GOT3 (cell line): ENCODE measurements at regions not wholly inside any gene's neighbourhood (a gene's known extent, or its start where the extent isn't known, plus 50 kb on each side); places are given as distances from the start of the nearest gene placed in this dataset.
"Not testable (repeated sequence)": the region's sequence is repeated elsewhere in the genome, so short reads cannot be mapped to it uniquely, and the experiment has no call there.

Source experiments
- DNase-seq: peaks from one replicate; lab custom pipeline; 2025; ENCODE audit warnings: mixed read lengths; lab: John Stamatoyannopoulos, UW

GRCh38 chr1:30527511-30528140 lies 195.8 kb downstream of the MATN1 start:
- DNase-seq: no peak

- no peak for DNase-seq
Measured at GRCh38 chr1:30526652-30527345, 196.6 kb downstream of the MATN1 start.

GRCh38 chr1:30525971-30526651 lies 197.3 kb downstream of the MATN1 start:
- no peak for DNase-seq

GRCh38 chr1:30525631-30525970 lies 197.8 kb downstream of the MATN1 start:
- no peak for DNase-seq

- no peak for DNase-seq
Measured at GRCh38 chr1:30524840-30525617, 198.4 kb downstream of the MATN1 start.

GRCh38 chr1:30524025-30524555 lies 199.3 kb downstream of the MATN1 start:
- not testable (repeated sequence) for DNase-seq

- DNase-seq: no peak
Measured at GRCh38 chr1:30523055-30524020, 200.0 kb downstream of the MATN1 start.

- peak; percentile 44 for DNase-seq
Measured at GRCh38 chr1:30522031-30523004, 201.1 kb downstream of the MATN1 start.

- DNase-seq: no peak
Measured at GRCh38 chr1:30521261-30521865, 202.0 kb downstream of the MATN1 start.

GRCh38 chr1:30520476-30520875 lies 202.9 kb downstream of the MATN1 start:
- no peak for DNase-seq

- DNase-seq: no peak
Measured at GRCh38 chr1:30519201-30519763, 204.1 kb downstream of the MATN1 start.

GRCh38 chr1:30518696-30519095 lies 204.7 kb downstream of the MATN1 start:
- no peak for DNase-seq

GRCh38 chr1:30518186-30518585 lies 205.2 kb downstream of the MATN1 start:
- DNase-seq: no peak

- not testable (repeated sequence) for DNase-seq
Measured at GRCh38 chr1:30517666-30518065, 205.7 kb downstream of the MATN1 start.

GRCh38 chr1:30517241-30517640 lies 206.1 kb downstream of the MATN1 start:
- DNase-seq: not testable (repeated sequence)

GRCh38 chr1:30516485-30516858 lies 206.9 kb downstream of the MATN1 start:
- DNase-seq: no peak

GRCh38 chr1:30515755-30516484 lies 207.5 kb downstream of the MATN1 start:
- no peak for DNase-seq

GRCh38 chr1:30514945-30515344 lies 208.4 kb downstream of the MATN1 start:
- DNase-seq: no peak
